Right lobe of liver (tissue), 4 donors: ENCODE measurements at regions not wholly inside any gene's neighbourhood (a gene's known extent, or its start where the extent isn't known, plus 50 kb on each side); places are given as distances from the start of the nearest gene placed in this dataset.

ENCODE experiments used
- CTCF ChIP-seq, 4 donors: fragments of 200-600 bp in 3 of 4; fragments of 450-650 bp in 1 of 4; IDR thresholded peaks; one replicate each; pipeline versions ENCODE4 v1.5.1 to v1.8.0; 2016 to 2022; ENCODE audit warnings: antibody characterized with exemption in 4 of 4, mild to moderate bottlenecking in 2 of 4
- POLR2A ChIP-seq: fragments of 450-650 bp; IDR thresholded peaks from one replicate; pipeline ENCODE4 v1.6.1; 2017; ENCODE audit warnings: antibody characterized with exemption, mild to moderate bottlenecking
- donor health status: DM: no; HTN: no; CAD: no.
- donor health status: DM: no; HTN: no; CAD: no.
- donor health status: DM: no; HTN: yes; CAD: no.

DNA sequence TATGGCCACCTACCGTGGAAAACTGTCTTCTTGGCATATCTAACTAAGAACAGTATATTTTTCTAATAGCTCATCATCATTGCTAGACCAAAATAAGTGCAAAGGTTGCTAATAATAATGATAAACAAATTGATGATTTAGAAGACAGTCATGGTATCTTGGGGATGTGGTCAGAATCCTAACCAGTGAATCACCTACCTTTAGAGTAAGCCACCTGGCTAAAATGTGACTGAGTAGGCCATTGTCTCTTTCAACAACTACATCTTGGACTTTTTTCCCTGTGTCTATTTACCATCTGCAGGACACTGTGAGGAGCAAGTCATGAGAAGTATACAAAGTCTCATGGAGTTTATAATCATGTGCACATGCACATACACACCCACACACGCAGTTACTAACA, 273.5 kb upstream of the SEMA6D start:
- no peak for TF ChIP-seq CTCF (IDR thresholded peaks at IDR 0.05)
- TF ChIP-seq POLR2A = no peak
